GM21825 (cell line): ENCODE measurements at regions not wholly inside any gene's neighbourhood (a gene's known extent, or its start where the extent isn't known, plus 50 kb on each side); places are given as distances from the start of the nearest gene placed in this dataset.
"Not testable (repeated sequence)": the region's sequence is repeated elsewhere in the genome, so short reads cannot be mapped to it uniquely, and the experiment has no call there.

ENCODE experiments used
- ATAC-seq: cut with Tn5 transposase; IDR thresholded peaks from one replicate; pipeline ENCODE4 v1.9.1; 2021; ENCODE audit warnings: mild to moderate bottlenecking, moderate library complexity; ENCODE audit not compliant: unreplicated experiment

DNA sequence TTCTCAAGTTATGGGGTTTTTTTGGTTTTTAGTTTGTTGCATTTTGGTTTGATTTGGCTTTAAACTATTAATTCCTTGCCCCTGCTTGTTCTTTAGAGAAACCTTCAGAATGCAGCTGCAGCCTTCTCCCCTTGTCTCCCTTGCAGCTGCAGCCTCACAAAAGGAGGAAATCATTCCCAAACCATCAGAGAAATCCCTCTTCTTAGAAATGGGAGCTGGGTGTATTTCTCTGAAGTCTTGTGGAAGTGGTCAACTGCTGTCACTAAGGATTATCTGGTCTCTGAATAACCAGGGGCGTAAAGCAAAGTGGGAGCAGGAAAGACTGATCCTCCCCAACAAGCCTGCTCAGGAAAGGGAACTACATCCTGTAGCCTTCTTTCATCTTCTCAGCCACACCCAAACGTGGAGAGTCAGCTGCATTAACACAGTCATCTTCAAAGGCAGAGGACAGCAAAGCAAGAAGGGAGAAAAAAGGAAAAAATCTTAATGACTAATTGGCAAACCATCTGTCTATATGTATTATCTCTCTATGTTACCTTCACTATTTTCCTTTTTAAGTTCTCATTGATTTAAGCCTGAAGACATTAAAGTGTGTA lies 1834.1 kb upstream of the PIK3C3 start:
- no peak for ATAC-seq

DNA sequence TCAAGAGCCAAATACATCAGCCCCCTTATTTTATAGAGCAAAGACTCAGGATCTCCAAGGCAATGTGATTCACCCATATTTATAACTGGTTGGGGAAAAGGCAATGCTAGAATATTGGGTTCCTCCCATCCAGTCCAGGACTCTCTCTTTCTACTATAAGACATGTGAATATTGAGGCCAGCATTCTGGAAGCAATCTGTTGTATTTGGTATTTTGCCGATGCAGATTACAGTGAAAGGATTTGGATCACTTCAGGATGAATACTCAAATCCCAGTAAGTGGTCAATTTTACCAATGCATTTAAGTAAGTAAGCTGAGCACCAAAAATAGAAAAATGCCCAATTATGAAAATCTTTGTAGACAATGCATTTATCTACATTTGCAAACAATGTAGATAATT lies 1834.7 kb upstream of the PIK3C3 start:
- no peak for ATAC-seq

DNA sequence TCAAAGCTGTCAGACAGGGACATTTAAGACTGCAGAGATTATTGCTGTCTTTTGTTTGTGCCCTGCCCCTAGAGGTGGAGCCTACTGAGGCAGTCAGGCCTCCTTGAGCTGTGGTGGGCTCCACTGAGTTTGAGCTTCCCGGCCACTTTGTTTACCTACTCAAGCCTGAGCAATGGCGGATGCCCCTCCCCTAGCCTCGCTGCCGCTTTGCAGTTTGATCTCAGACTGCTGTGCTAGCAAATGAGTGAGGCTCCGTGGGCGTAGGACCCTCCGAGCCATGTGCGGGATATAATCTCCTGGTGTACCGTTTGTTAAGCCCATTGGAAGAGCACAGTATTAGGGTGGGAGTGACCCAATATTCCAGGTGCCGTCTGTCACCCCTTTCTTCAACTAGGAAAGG lies 1835.5 kb upstream of the PIK3C3 start:
- not testable (repeated sequence) for ATAC-seq

DNA sequence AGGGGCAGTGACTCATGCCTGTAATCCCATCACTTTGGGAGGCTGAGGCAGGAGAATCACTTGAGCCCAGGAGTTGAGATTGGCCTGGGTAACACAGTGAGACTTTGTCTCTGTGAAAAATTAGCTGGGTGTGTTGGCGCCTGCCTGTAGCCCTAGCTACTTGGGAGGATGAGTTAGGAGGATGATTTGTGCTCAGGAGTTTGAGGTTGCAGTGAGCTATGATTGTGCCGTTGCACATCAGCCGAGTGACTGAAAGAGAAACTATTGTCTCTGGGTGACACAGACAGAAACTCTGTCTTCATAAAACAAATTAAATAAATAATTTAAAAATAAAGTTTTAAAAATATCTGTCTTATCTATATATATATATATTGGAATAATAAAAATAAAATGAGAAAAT lies 1844.6 kb upstream of the PIK3C3 start:
- ATAC-seq, result no peak

DNA sequence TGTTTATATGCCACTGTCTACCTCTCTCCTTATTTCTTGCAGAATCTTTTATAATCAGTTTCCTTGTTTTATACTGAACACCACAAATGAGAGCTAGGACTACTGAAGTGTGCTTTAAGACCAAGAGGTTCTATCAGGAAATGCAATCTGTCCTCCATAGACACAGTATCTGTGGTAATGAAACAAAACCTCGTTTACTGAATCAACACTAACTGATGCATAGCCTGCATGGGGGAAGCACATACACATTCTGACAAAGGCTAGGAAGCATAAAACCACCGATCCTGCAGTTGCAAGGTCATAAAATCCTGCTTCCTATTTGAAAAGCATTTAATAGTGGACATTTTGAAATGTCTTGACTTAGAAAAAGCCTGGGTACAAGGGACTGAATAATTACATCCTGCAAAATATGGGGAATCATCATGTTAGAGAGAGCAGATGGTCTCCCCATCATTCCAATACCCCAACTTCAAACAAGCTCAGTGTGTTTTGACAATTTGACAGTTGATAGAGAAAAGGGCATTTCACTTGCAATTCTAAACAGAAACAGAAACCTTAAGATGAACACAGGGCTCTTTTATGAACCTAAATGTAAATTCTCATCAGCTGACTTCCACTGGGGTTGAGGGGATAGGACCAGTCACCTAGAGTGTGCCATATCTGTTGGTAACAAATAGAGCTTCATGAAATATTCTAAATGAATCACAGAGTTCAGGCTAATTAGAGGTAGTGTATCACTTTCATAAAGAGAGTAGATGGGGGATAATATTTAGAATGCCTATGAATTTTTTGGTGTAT lies 1845.6 kb upstream of the PIK3C3 start:
- no peak for ATAC-seq

DNA sequence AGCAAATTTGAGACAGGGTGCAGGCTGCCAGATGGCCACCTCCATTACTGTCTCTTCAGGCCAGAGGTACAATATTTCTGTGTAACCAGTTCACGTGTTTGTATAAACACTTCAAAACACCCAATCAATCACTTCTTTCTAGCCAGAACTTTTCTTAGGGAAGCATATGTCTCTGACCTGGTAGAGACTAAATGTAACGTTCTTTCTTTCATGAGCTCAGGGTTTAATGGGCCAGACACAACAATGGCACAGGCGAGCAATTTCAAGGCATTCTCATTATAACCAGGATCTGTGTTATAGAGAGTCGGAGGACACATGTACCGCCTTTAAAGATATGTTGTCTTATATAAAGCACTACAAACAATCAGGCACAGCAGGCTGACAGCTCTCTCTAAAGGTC lies 1846.4 kb upstream of the PIK3C3 start:
- no peak for ATAC-seq

DNA sequence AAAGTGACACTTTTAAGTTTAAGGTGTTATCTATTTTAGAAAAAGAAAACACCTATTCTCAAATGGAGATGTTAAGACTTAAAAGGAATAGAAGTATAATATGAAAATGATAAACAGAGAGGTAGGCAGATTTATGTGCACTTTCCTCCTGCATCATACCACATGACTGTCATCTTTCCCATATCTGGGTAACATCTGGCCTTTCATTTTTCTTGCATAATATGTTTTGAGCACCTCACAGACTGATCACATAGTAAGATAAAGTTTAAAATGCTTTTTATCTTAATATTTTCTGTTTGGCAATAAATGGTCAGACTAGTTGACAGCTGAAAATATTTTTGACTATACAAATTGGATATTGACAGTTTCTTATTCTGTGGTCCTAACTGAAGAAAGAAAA lies 1852.1 kb upstream of the PIK3C3 start:
- ATAC-seq, result no peak

DNA sequence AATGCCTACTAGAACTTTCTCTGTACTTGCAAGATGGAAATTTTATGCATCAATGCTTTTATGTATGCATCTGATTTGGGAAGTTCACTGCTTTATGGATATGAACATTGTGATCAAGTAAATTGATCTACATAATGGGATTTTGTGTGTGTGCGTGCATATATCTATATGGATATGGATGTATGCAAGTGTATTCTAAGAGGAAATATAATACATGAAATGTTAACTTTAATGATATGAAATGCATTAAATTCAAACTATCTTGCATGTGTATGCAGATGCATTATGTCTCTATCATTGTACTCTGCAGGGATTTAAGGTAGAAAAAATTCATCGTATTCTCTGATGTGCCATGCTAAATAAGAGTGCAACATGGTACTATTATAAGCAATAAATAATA lies 1855.4 kb upstream of the PIK3C3 start:
- no peak for ATAC-seq

DNA sequence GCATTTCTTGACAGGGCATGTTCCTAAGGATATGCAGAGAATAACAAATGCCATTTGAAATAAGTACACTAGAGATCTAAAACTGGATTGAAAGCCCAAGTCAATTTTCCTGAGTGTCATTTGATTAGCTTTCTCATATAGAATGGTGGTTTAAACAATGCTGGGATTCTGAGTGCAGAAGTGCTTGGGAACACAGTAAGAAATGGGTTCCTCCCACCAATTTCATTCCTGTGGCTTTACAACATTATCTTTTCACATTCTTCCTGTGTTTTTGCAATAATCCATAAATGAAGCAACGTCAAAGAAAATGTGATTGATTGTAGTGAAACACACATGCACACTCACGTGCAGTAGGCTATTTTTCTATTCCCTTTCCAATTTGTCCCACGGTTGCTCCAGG lies 1858.4 kb upstream of the PIK3C3 start:
- no peak for ATAC-seq

DNA sequence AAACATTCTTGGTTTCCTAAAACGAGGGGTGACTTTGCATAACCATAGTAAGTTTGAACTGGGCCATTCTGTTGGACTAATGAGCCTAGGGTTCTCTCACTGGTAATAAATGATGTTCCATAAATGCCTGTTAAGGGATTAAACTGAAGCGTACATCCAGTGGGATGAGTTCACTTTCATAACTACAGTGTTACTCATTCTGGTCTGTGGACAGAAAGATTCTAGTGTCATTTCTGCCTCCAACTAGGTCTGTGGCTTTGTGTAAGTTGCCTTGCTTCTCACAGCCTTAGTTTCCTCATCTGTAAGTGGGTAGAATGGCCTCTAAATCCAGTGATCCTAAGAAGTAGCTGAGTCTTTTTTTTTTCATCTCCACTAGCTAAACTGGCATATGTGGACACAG lies 1860.6 kb upstream of the PIK3C3 start:
- ATAC-seq, result no peak

DNA sequence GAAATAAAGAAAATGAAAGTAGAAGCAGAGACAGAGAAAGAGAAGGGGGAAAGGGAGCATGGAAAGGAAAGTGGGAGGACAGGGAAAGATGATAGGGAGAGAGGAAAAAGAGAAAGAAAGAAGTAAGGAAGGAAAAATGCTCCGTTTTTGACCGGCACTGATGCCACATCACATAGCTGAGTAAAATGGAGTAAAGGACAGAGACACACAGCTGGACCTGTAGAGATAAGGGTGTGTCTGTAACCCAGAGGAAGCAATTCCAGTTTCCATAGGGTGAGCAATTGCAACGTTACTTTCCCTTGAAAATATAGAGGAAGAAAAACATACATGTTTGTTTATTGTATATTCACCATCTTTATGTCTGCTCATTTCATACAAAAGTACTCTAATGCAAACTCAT lies 1866.9 kb upstream of the PIK3C3 start:
- no peak for ATAC-seq

DNA sequence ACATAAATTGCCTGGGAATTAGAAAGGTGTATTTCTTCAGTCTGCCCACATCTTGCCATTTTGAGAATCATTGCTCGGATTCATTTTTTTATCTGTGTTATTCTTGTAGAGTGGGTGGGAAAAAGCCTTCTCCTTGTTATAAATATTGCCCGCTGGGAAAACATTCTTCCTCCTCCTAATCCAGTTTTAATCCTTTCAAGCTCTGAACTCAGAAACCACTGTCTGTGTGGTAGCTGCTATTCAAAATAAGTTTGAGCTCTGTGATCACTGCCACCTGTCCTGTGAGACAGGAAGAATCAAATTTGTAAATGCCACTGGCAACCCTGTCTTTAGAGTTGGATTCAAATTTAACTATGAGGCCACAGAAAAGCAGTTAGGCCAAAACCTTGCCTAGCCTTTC lies 1875.2 kb upstream of the PIK3C3 start:
- ATAC-seq, result no peak

DNA sequence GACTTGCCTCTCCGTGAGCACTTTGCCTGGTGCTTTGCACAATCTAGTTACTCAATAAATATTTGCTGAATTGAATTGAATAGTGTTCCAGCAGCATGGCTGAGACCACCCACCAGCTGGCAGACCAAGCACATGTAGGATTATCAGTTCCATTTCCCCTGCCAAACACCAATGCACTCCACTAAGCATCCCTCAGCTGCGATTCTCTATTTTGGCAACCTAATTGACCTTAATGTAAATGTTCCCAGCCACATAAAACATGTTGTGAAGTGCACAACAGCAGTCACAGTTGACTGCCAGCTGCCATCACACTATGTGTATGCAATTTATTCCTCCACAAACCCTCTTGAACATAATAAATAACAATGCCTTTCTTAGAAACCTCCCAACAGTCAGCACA lies 1879.4 kb upstream of the PIK3C3 start:
- no peak for ATAC-seq

DNA sequence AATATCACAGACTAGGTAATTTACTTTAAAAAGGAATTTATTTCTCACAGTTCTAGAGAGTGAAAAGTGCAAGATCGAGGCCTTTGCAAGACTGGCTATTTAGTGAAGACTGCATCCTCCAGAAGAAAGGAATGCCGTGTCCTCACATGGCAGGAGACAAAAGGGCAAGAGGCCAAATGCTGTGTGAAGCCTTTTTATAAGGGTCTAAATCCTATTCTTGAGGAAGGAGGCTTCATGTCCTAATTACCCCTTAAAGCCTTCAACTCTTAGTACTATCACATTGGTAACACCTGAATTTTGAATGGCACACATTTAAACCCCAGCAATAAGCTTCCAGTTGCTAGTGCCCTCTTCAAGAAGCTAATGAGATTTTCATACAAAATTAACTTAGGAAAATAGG lies 1882.3 kb upstream of the PIK3C3 start:
- no peak for ATAC-seq

DNA sequence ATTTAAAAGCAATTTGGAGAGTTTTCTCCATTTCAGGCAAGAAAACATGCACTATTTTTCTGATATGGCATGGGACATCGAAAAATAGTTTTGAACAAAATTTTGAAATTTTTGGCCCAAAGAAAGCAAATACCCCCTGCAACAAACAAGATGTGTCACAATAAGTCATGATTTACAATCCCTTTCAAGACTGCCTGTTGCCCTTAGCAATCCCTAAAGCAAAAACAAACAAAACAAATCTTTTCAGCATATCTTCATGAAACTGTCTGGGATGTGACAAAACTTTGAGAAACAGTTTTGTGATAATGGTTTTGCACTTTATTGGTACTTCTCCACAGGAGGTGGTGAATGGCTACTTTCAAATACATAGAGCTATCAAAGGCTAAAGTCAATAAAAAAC lies 1888.7 kb upstream of the PIK3C3 start:
- no peak for ATAC-seq

DNA sequence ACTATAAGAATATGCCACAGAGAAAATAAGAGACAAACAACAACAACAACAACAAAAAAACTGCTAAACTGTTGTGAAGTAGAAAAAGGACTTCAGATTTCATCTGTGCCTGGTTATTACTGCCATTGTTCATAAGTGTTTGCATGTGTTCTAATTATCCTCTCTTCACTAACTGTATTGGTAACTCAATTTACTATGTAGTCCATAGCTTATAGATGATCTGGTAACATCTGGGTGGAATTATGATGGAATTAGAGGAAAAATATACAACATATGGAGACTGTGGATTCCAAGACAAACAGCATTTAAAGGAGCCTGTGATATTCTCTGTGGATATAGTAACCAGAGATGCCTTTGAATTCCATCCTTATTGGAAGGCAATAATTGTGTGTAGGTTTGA lies 1891.5 kb upstream of the PIK3C3 start:
- no peak for ATAC-seq

DNA sequence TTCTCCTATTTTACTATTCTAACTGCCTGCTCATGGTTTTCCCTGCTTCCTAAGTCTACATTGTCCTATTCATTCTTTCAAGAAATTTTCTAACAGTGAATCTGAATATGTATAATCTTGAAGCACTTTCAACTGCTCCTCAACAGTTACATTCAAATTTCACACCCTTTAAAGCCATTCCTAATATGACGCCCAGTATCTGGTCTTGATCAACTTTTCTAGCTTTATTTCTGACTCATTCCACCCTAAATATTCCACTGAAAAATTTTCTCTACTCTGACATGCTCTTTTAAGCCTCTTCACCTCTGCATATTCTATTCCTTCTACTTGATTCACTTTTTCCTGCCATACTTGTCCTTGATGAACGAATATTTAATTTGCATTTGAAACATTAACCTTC lies 1893.9 kb upstream of the PIK3C3 start:
- no peak for ATAC-seq

DNA sequence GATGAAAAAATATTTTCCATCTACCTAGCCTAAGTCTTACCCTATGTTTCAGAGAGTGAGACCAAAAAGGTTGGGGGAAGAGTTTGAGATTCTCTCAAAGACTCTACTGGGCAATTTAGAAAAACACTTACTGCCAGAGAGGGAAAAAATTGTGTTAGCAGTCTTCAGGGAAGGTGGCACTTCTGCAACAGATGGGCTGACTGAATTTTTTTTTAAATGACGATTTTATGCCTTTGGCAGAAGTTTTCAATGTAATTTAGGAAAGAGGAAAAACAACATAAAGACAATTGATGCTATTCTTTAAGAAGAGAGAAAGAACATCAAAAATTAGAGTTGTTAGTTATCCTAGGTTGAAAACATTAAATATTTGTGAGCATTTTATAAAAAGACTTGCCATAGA lies 1894.5 kb upstream of the PIK3C3 start:
- ATAC-seq, result no peak

DNA sequence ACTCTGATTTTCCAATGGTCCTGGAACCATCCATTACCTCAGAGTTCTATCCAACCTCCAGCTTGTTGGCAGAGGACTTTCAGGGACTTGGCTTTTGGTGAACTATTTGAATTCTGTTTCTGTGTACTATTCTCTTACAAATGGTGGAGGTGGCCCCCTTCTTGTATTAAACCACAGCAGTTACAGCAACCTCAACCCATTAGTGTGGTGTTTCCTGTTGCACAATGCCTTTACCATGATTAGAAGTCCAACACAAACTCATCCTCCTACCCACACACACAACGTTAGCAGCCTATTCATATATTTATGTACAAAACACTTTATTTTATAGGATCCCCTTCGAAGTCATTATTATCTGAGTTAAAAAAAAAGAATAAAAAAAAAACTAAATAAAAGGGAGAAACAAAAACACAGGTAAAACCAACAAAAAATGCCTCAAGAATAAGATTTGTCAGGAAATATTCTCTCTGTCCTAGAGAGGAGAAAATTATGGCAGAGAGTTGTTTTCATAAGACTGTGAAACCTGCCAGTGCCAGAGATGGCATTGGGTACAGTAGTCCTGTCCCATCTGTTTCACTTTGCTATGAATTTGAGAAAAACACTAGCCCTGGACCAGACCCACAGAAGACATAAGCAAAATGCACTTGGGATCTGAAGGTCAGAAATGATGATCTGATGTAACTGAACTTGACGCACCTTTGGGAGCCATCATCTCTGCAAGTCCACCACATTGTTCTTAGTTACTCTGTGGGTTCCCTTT lies 1896.0 kb upstream of the PIK3C3 start:
- ATAC-seq, result no peak

DNA sequence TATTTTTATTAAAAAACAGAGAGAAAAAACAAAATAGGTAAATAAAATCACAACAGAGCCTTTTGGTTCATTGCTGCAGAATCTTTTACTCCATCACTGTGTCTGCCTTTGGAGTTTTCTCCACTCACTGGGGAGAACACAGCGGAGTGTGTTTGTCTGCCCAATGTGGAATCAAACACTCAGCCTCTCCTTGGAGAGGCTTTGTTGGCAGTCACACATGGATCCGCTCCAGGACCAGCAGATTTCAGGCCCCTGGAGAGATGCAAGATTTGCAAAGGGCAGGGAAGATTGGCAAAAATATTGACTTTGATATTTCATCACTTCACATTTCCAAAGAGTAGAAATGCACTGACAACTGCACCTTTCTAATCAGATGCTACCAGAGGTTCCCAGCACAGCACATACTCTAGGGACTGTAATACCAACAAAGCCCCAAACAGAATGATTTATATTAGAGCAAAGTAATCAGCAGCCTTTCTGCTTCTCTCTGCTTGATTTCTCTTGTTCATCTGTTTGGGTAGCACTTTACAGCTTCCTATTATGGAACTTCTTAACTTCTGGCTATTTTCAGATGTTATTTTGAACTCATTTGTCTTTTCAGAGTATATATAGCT lies 1898.8 kb upstream of the PIK3C3 start:
- no peak for ATAC-seq

DNA sequence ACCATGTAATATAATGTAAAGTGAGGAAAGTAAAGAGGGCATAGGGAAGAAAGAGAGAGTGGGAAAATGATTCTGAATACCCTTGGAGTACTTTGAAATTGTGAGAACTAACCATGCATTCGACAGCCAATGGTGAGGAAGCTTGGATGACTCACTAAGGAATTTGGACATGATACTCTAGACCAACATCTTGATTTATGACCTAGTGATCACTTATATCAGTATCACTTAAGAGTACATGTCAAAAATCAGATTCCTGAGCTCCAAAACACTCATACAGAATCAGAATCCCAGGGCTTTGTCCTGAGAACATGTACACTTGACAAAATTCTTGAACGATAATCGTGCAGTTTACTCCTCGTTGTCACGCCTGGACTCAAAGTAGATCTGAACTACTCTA lies 1899.8 kb upstream of the PIK3C3 start:
- no peak for ATAC-seq

DNA sequence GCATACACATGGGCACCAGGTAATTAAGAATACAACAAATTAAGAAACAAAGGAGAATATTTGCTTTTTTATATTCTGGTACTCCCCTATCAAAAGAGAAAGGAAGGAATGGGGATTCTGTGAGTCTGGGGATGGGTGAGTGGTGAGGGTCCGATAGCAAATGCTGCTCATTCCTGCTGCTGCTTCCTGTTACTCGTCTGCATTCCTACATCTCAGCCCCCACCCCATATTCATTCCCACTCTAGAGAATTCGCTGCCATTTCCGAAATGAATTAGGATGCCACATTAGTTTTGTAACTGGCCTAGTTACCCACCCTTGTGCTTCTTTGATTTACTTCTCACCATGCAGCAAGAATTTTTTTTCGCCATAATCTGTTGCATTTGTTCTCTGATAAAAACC lies 1905.3 kb upstream of the PIK3C3 start:
- no peak for ATAC-seq
